Glutamatergic neuron (in vitro differentiated cells): ENCODE measurements at regions not wholly inside any gene's neighbourhood (a gene's known extent, or its start where the extent isn't known, plus 50 kb on each side); places are given as distances from the start of the nearest gene placed in this dataset.

Experiments used
- DNase-seq: peaks from one replicate; pipeline ENCODE4 v3.0.0; 2022
- H3K27ac Mint-ChIP-seq: one replicate; pipeline ENCODE4 v1.8.0; 2020; ENCODE audit warnings: mild to moderate bottlenecking, mixed read lengths, inconsistent platforms; ENCODE audit not compliant: unreplicated experiment
- H3K27me3 Mint-ChIP-seq: one replicate; pipeline ENCODE4 v1.8.0; 2020; ENCODE audit warnings: mild to moderate bottlenecking, moderate library complexity, mixed read lengths, inconsistent platforms; ENCODE audit not compliant: unreplicated experiment
- H3K36me3 Mint-ChIP-seq: one replicate; pipeline ENCODE4 v1.8.0; 2020; ENCODE audit warnings: mild to moderate bottlenecking, mixed read lengths, inconsistent platforms; ENCODE audit not compliant: unreplicated experiment
- H3K4me1 Mint-ChIP-seq: one replicate; pipeline ENCODE4 v1.8.0; 2020; ENCODE audit warnings: mild to moderate bottlenecking, low read depth, mixed read lengths, inconsistent platforms; ENCODE audit not compliant: unreplicated experiment
- H3K4me3 Mint-ChIP-seq: one replicate; pipeline ENCODE4 v1.8.0; 2020; ENCODE audit warnings: mild to moderate bottlenecking, mixed read lengths, inconsistent platforms; ENCODE audit not compliant: unreplicated experiment
- H3K9me3 Mint-ChIP-seq: one replicate; pipeline ENCODE4 v1.8.0; 2020; ENCODE audit warnings: mild to moderate bottlenecking, moderate library complexity, mixed read lengths, inconsistent platforms; ENCODE audit not compliant: unreplicated experiment
- TF ChIP-seq, protein P1 (sequence below): fragments of 200-600 bp; sonication (generic); IDR thresholded peaks from one replicate; pipeline ENCODE4 v1.5.0; 2021; ENCODE audit not compliant: partially characterized antibody, unreplicated experiment

DNA sequence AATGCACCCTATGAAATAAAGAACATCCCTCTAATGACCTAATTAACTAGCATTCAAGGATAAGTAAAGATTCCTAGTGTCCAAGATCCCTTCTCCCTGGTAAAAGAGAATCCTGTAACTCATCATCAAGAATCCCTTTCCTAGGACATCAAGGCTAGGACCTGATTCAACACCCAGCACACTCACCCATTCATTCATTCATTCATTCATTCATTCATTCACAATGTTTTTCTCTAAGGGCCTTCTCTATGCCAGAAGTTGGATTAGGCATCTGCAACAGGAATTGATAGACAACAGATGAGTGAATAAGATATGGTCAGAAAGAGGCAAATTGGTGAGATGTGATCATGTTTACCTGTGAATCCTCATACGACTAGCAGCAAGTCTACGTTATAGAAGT, 126.8 kb downstream of the OSR1 start:
- Mint-ChIP-seq H3K4me3 (no peak overlapping the region), H3K9me3 (no peaks in the 10 kb centered on the region), H3K27ac (no peak overlapping the region), H3K4me1 (peaks cover 2% of the 10 kb centered on the region), H3K36me3 (no peaks in the 10 kb centered on the region), H3K27me3 (no peaks in the 10 kb centered on the region)
- TF ChIP-seq, protein P1, sequence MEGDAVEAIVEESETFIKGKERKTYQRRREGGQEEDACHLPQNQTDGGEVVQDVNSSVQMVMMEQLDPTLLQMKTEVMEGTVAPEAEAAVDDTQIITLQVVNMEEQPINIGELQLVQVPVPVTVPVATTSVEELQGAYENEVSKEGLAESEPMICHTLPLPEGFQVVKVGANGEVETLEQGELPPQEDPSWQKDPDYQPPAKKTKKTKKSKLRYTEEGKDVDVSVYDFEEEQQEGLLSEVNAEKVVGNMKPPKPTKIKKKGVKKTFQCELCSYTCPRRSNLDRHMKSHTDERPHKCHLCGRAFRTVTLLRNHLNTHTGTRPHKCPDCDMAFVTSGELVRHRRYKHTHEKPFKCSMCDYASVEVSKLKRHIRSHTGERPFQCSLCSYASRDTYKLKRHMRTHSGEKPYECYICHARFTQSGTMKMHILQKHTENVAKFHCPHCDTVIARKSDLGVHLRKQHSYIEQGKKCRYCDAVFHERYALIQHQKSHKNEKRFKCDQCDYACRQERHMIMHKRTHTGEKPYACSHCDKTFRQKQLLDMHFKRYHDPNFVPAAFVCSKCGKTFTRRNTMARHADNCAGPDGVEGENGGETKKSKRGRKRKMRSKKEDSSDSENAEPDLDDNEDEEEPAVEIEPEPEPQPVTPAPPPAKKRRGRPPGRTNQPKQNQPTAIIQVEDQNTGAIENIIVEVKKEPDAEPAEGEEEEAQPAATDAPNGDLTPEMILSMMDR = no peak
- no peak for DNase-seq

DNA sequence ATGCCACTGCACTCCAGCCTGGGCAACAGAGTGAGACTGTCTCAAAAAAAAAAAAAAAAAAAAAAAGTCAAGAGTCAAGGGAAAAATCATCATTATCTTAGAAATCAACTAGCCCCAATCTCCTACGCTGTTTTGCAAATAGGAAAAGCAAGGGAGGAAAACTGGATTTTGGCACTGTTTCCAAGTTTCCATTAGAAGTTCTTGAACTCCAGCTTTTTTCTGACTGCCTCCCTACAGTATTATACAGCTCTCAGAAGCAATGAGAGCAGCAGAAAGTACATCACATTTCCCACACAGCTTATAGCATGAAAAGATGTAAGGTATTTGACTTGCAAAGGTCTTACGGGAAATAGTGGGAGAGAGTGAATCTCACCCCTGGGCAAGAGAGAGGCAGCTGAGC, 127.8 kb downstream of the OSR1 start:
- H3K27ac Mint-ChIP-seq = no peak overlapping the region
- H3K4me1 Mint-ChIP-seq = peaks cover 2% of the 10 kb centered on the region
- no peak overlapping the region for H3K4me3 Mint-ChIP-seq
- TF ChIP-seq, protein P1 = no peak
- no peak for DNase-seq
- H3K36me3 Mint-ChIP-seq = no peaks in the 10 kb centered on the region
- H3K27me3 Mint-ChIP-seq = no peaks in the 10 kb centered on the region
- H3K9me3 Mint-ChIP-seq = no peaks in the 10 kb centered on the region

DNA sequence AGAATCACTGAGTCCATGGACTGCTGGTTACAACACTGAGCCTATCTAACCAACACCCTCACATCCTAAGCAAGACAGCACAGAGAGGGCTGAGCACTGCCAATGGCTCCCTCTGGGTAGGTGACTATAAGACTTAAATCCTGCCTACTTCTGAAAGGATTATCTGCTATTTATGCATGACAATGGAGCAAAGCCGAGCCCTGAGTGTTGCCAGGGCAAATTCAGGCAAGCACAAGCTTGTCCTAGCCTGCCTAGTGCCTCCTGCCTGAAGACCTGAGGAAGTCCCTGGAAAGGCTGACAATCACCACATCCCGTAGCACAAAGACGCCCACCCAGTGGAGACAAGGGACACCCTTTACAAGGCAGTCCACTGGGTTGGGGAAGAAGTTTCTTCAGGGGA, 129.7 kb downstream of the OSR1 start:
- TF ChIP-seq, protein P1 = no peak
- no peaks in the 10 kb centered on the region for H3K9me3 Mint-ChIP-seq
- H3K36me3 Mint-ChIP-seq = no peaks in the 10 kb centered on the region
- H3K27ac Mint-ChIP-seq = no peak overlapping the region
- H3K4me1 Mint-ChIP-seq = peaks cover 2% of the 10 kb centered on the region
- no peaks in the 10 kb centered on the region for H3K27me3 Mint-ChIP-seq
- no peak for DNase-seq
- no peak overlapping the region for H3K4me3 Mint-ChIP-seq

DNA sequence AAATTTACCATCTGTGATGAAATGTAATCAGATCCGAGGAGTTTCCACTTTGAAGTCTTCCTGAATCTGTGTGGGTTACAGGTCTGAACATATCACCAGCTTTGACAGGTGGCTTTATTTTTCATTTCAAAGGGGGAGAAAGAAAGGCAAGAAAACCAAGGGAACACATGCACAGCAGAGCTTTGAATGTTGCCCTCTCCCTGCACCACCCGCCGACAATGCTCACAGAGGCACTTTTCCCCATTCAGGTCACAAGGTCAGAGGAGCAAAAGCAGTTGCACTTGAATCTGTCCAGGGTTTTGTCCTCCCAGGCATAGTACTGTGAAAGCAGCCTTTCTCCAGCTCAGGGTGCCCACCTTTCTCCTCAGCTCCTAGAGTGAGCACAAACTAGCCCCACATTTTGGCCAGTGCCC, 130.2 kb downstream of the OSR1 start:
- no peaks in the 10 kb centered on the region for H3K27me3 Mint-ChIP-seq
- H3K4me3 Mint-ChIP-seq = no peak overlapping the region
- H3K4me1 Mint-ChIP-seq = peaks cover 2% of the 10 kb centered on the region
- no peak for DNase-seq
- H3K36me3 Mint-ChIP-seq = no peaks in the 10 kb centered on the region
- H3K27ac Mint-ChIP-seq = no peak overlapping the region
- TF ChIP-seq, protein P1 = no peak
- H3K9me3 Mint-ChIP-seq = no peaks in the 10 kb centered on the region

DNA sequence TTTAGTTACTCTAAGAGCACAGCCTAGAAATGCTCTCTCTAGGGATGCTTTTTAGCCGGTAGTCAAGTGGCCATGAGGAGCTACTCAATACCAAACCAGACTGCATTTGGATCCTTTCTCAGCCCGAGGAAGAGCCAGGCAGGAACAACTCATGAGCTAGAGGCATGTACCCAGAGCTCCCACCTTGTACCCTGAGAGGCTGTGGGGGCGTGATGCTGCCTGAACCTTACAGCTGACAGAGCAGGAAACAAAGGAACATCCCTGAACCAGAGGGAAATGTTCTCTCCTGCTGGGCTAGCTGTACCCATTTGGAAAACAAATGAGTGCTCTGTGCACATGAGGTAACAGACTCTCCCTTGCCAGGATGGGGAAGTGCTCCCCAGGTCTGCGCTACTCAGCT, 131.6 kb downstream of the OSR1 start:
- TF ChIP-seq, protein P1 = no peak
- Mint-ChIP-seq H3K4me1 (peaks cover 2% of the 10 kb centered on the region), H3K27me3 (no peaks in the 10 kb centered on the region), H3K36me3 (no peaks in the 10 kb centered on the region), H3K4me3 (no peak overlapping the region), H3K27ac (no peak overlapping the region), H3K9me3 (no peaks in the 10 kb centered on the region)
- no peak for DNase-seq
